Mucosa of rectum (tissue), 2 donors: ENCODE measurements at regions not wholly inside any gene's neighbourhood (a gene's known extent, or its start where the extent isn't known, plus 50 kb on each side); places are given as distances from the start of the nearest gene placed in this dataset.
"Not testable (repeated sequence)": the region's sequence is repeated elsewhere in the genome, so short reads cannot be mapped to it uniquely, and the experiment has no call there.

Experiments
- H3K27ac ChIP-seq, 2 donors: one replicate each; pipeline ENCODE4 v1.7.0; 2013; ENCODE audit warnings: inconsistent platforms in 2 of 2, low read depth in 2 of 2, low read length in 2 of 2
- H3K27me3 ChIP-seq, 2 donors: one replicate each; pipeline ENCODE4 v1.7.0; 2013; ENCODE audit warnings: low read length in 2 of 2; ENCODE audit not compliant: control insufficient read depth in 2 of 2, insufficient read depth in 2 of 2
- H3K36me3 ChIP-seq, 2 donors: one replicate each; pipeline ENCODE4 v1.7.0; 2013; ENCODE audit warnings: low read length in 2 of 2; ENCODE audit not compliant: control insufficient read depth in 2 of 2, insufficient read depth in 2 of 2
- H3K4me1 ChIP-seq, 2 donors: one replicate each; pipeline ENCODE4 v1.7.0; 2013; ENCODE audit warnings: low read length in 2 of 2, mild to moderate bottlenecking in 1 of 2; ENCODE audit not compliant: control insufficient read depth in 2 of 2, insufficient read depth in 2 of 2
- H3K4me3 ChIP-seq, 2 donors: one replicate each; pipeline ENCODE4 v1.7.0; 2013; ENCODE audit warnings: low read length in 2 of 2
- H3K9ac ChIP-seq, 2 donors: one replicate each; pipeline ENCODE4 v1.7.0; 2013; ENCODE audit warnings: low read length in 2 of 2, low read depth in 1 of 2, mild to moderate bottlenecking in 1 of 2
- H3K9me3 ChIP-seq, 2 donors: one replicate each; pipeline ENCODE4 v1.7.0; 2013; ENCODE audit warnings: low read length in 2 of 2; ENCODE audit not compliant: control insufficient read depth in 2 of 2
- donor health status: healthy.
- donor health status: Normal muscosa, but diverticular disease.

GRCh38 chr4:23036921-23037495, 344.3 kb downstream of the GBA3 start:
- Histone ChIP-seq H3K27ac (no peak overlapping the region), H3K36me3 (no peaks in the 10 kb centered on the region), H3K9me3 (no peaks in the 10 kb centered on the region), H3K4me3 (no peak overlapping the region), H3K27me3 (no peaks in the 10 kb centered on the region), H3K4me1 (peaks cover 0 to 3% of the 10 kb centered on the region in 2 donors), H3K9ac (no peak overlapping the region)

- Histone ChIP-seq H3K9me3 (no peaks in the 10 kb centered on the region), H3K27ac (no peak overlapping the region), H3K36me3 (no peaks in the 10 kb centered on the region), H3K4me1 (peaks cover 0 to 3% of the 10 kb centered on the region in 2 donors), H3K4me3 (no peak overlapping the region), H3K9ac (no peak overlapping the region), H3K27me3 (no peaks in the 10 kb centered on the region)
Observed at GRCh38 chr4:23036503-23036902, 343.8 kb downstream of the GBA3 start.

DNA sequence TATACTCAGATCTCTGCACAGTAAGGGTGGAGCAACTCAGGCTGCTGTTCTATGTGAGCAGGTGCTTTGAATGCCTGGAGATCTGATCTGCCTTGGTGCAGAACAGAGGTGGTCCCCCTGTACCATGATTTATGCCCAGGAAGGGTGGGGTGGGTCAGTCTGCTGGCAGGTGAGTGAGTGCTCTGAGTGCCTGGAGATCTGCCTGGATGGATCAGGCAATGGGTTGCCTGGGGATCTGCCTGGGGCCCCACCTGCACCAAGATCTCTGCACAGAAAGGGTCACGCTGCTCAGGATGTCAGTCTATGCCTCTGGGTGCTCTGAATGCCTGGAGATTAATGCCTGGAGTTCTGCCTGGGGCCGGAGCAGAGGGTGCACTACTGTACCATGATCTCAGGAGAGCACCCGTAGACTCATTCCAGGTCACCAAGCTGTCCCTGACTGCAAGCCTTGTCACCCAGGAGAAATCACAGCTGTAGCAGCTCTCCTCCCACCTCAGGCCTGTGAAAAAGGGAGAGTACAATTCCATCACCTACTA, 342.9 kb downstream of the GBA3 start:
- Histone ChIP-seq H3K36me3 (no peaks in the 10 kb centered on the region), H3K4me3 (no peak overlapping the region), H3K4me1 (peaks cover 0 to 3% of the 10 kb centered on the region in 2 donors), H3K9me3 (no peaks in the 10 kb centered on the region), H3K9ac (no peak overlapping the region), H3K27ac (no peak overlapping the region), H3K27me3 (no peaks in the 10 kb centered on the region)

DNA sequence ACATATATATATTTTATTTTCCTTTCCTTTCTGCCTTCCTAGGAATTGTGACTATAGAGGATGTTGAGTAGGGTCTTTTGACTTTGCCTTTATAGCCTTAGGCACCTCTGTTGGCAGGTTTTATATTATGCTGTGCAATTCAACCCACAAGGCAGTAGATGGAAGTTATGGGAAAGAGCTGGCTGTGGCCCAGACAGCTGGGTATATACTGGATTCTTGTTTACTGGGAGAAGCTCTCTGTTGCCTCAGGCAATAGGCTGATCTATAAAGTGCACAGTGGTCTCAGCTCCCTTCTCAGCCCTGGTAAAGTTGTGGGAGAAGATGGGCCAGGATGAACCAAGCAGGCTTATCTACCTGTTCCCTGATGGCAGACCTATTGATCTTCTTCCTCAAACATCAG, 342.0 kb downstream of the GBA3 start:
- Histone ChIP-seq H3K4me3 (no peak overlapping the region), H3K27me3 (no peaks in the 10 kb centered on the region), H3K4me1 (peaks cover 0 to 2% of the 10 kb centered on the region in 2 donors), H3K9me3 (no peaks in the 10 kb centered on the region), H3K36me3 (no peaks in the 10 kb centered on the region), H3K9ac (no peak overlapping the region), H3K27ac (no peak overlapping the region)

DNA sequence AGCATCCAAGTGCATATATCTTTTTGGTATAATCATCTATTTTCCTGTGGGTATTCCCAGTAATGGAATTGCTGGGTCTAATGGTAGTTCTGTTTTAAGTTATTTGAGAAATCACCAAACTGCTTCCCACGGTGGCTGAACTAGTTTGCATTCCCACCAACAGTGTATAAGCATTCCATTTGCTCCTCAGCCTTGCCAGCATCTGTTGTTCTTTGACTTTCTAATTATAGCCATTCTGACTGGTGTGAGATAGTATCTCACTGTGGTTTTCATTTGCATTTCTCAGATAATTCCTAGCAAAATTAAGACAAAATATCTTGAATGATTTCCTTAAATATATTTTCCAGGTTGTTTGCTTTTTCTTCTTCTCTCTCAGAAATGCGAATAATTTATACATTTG, 341.1 kb downstream of the GBA3 start:
- no peaks in the 10 kb centered on the region for H3K4me1 ChIP-seq
- no peaks in the 10 kb centered on the region for H3K9me3 ChIP-seq
- no peak overlapping the region for H3K9ac ChIP-seq
- no peaks in the 10 kb centered on the region for H3K27me3 ChIP-seq
- no peaks in the 10 kb centered on the region for H3K36me3 ChIP-seq
- H3K27ac ChIP-seq = no peak overlapping the region
- no peak overlapping the region for H3K4me3 ChIP-seq

DNA sequence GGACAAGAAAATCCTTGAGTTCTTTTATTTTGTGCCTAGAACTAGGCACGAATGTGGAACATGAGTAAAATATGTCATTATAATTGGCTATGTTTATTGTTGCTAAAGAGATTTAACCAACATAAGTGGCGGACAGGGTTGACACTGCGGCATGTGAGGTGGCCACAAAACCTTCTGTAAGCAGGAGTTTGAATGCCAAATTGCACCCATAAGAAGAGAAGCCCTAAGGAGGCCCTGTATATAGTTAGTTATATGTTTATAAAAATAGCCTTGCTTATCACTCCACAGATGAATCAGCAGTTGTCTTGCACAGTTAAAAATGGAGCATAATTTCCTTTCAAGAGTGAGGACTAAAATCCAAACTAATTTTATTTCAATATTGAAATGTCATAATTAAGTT, 336.1 kb downstream of the GBA3 start:
- Histone ChIP-seq H3K4me1 (no peaks in the 10 kb centered on the region), H3K9ac (no peak overlapping the region), H3K27ac (no peak overlapping the region), H3K27me3 (no peaks in the 10 kb centered on the region), H3K36me3 (no peaks in the 10 kb centered on the region), H3K9me3 (no peaks in the 10 kb centered on the region), H3K4me3 (no peak overlapping the region)

GRCh38 chr4:23023666-23024065, 330.9 kb downstream of the GBA3 start:
- Histone ChIP-seq H3K9ac (no peak overlapping the region), H3K27me3 (no peaks in the 10 kb centered on the region), H3K9me3 (no peaks in the 10 kb centered on the region), H3K36me3 (no peaks in the 10 kb centered on the region), H3K4me1 (no peaks in the 10 kb centered on the region), H3K27ac (no peak overlapping the region), H3K4me3 (no peak overlapping the region)

DNA sequence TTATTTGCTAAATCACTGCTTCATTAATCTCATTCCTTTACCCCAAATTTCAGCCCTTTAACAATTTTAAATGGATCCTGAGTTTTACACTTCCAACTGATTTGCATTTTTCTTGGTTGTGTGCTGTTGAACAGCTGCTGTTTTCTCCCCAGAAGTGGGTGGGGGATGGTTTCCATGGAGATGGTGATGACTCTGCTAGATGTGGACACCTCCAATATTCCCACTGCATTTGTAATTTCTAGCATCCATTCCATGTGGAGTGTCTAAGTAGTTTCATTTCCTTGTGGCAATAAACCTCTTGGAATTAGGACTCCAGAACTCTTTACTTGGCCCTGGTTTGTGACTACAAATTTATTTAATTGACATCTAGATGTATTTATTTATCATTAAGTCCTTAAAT, 330.4 kb downstream of the GBA3 start:
- no peaks in the 10 kb centered on the region for H3K36me3 ChIP-seq
- H3K9me3 ChIP-seq = no peaks in the 10 kb centered on the region
- H3K27me3 ChIP-seq = no peaks in the 10 kb centered on the region
- H3K27ac ChIP-seq = no peak overlapping the region
- no peaks in the 10 kb centered on the region for H3K4me1 ChIP-seq
- H3K9ac ChIP-seq = no peak overlapping the region
- H3K4me3 ChIP-seq = no peak overlapping the region

- H3K27me3 ChIP-seq = no peaks in the 10 kb centered on the region
- no peaks in the 10 kb centered on the region for H3K36me3 ChIP-seq
- no peaks in the 10 kb centered on the region for H3K9me3 ChIP-seq
- H3K27ac ChIP-seq = no peak overlapping the region
- H3K9ac ChIP-seq = no peak overlapping the region
- no peak overlapping the region for H3K4me3 ChIP-seq
- no peaks in the 10 kb centered on the region for H3K4me1 ChIP-seq
Observed at GRCh38 chr4:23022032-23022431, 329.3 kb downstream of the GBA3 start.

DNA sequence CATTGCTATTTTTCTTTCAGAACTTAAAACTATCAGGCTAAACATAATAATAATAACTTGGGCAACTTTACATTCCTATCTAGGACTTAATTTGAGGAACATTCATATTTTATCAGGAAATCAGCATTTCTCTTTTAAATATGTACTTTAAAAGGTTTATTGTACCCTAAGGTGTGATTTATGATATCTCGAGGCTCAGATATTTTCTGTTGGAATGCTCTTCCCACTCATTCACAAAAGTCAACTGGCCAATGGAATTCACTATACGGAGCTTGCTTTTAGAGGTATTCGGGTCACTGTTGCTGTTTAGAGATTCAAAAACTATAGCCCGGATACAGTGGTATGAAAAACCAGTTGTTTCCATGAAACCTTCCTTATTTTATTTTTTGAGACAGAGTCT, 328.3 kb downstream of the GBA3 start:
- Histone ChIP-seq H3K4me3 (no peak overlapping the region), H3K27me3 (no peaks in the 10 kb centered on the region), H3K9me3 (no peaks in the 10 kb centered on the region), H3K27ac (no peak overlapping the region), H3K4me1 (no peaks in the 10 kb centered on the region), H3K36me3 (no peaks in the 10 kb centered on the region), H3K9ac (no peak overlapping the region)

DNA sequence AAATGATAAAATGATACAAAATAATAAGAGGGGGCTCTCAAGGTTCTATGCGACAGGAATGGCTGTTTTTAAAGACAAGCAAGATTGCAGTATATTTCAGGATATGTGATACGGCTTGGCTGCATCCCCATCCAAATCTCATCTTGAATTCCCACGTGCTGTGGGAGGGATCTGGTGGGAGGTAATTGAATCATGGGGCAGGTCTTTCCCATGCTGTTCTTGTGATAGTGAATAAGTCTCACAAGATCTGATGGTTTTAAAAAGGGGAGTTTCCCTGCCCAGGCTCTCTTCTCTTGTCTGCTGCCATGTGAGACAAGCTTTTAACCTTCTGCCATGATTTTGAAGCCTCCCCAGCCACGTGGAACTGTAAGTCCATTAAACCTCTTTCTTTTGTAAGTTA, 327.7 kb downstream of the GBA3 start:
- H3K27me3 ChIP-seq, H3K9me3 ChIP-seq, H3K27ac ChIP-seq, H3K4me3 ChIP-seq, H3K36me3 ChIP-seq, H3K9ac ChIP-seq, H3K4me1 ChIP-seq: not testable (repeated sequence)
